ENCODE measurements at regions not wholly inside any gene's neighbourhood (a gene's known extent, or its start where the extent isn't known, plus 50 kb on each side); places are given as distances from the start of the nearest gene placed in this dataset.
"Not testable (repeated sequence)": the region's sequence is repeated elsewhere in the genome, so short reads cannot be mapped to it uniquely, and the experiment has no call there.

DNA sequence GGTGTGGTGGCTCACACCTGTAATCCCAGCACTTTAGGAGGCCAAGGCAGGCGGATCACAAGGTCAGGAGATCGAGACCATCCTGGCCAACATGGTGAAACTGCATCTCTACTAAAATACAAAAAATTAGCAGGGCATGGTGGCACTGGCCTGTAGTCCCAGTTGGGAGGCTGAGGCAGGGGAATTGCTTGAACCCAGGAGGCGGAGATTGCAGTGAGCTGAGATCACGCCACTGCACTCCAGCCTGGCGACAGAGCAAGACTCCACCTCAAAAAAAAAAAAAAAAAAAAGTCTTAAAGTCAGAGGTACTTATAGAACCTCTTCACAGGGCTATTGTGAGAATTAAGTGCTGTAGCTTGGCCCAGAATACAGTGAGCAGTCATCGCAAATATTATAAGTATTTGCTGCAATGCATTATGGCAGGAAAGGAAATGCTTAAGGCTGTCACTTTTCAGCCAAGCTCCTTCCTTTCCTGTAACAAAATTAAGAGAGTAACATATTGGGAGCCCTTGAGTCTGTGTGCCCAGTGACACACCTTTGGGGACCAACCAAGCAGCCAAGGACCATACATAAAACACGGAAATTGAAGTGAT lies 110.9 kb upstream of the HAND1 start:
- H3K9me3 ChIP-seq (ENCODE audit: low read length); DNase-seq; H3K4me1 ChIP-seq (ENCODE audit: low read length); H2AFZ ChIP-seq (ENCODE audit: low read length); H3K9me2 ChIP-seq (replicated peaks; ENCODE audit: insufficient read depth, low read length); H3K79me2 ChIP-seq (ENCODE audit: low read length); H3K4me2 ChIP-seq (ENCODE audit: low read depth, low read length, poor library complexity, severe bottlenecking); H3K4me3 ChIP-seq (ENCODE audit: low read length); H4K20me1 ChIP-seq (ENCODE audit: insufficient read depth, low read depth, low read length); H3K9ac ChIP-seq (ENCODE audit: low read length); H3K27me3 ChIP-seq (ENCODE audit: low read length); H3K27ac ChIP-seq (ENCODE audit: low read length); H3K36me3 ChIP-seq (ENCODE audit: insufficient read depth, low read length): not testable (repeated sequence)

- Histone ChIP-seq H3K9me2 (replicated peaks; ENCODE audit: insufficient read depth, low read length) (no peaks in the 10 kb centered on the region), H3K9ac (ENCODE audit: low read length) (no peak overlapping the region), H2AFZ (ENCODE audit: low read length) (no peak overlapping the region), H3K27ac (ENCODE audit: low read length) (no peak overlapping the region), H3K9me3 (ENCODE audit: low read length) (no peaks in the 10 kb centered on the region), H3K4me3 (ENCODE audit: low read length) (no peak overlapping the region), H3K4me2 (ENCODE audit: low read depth, low read length, poor library complexity, severe bottlenecking) (no peak overlapping the region), H3K79me2 (ENCODE audit: low read length) (no peaks in the 10 kb centered on the region), H3K4me1 (ENCODE audit: low read length) (no peaks in the 10 kb centered on the region), H3K36me3 (ENCODE audit: insufficient read depth, low read length) (no peaks in the 10 kb centered on the region), H4K20me1 (ENCODE audit: insufficient read depth, low read depth, low read length) (no peaks in the 10 kb centered on the region), H3K27me3 (ENCODE audit: low read length) (no peaks in the 10 kb centered on the region)
- DNase-seq = no peak
Observed at GRCh38 chr5:154588091-154588774, 110.2 kb upstream of the HAND1 start.

GRCh38 chr5:154587123-154588026 lies 109.3 kb upstream of the HAND1 start:
- H3K4me3 ChIP-seq (ENCODE audit: low read length) = no peak overlapping the region
- H3K27ac ChIP-seq (ENCODE audit: low read length) = no peak overlapping the region
- H3K9ac ChIP-seq (ENCODE audit: low read length) = no peak overlapping the region
- no peaks in the 10 kb centered on the region for H3K79me2 ChIP-seq (ENCODE audit: low read length)
- no peaks in the 10 kb centered on the region for H3K27me3 ChIP-seq (ENCODE audit: low read length)
- no peak overlapping the region for H3K4me2 ChIP-seq (ENCODE audit: low read depth, low read length, poor library complexity, severe bottlenecking)
- H4K20me1 ChIP-seq (ENCODE audit: insufficient read depth, low read depth, low read length) = no peaks in the 10 kb centered on the region
- no peaks in the 10 kb centered on the region for H3K36me3 ChIP-seq (ENCODE audit: insufficient read depth, low read length)
- H3K4me1 ChIP-seq (ENCODE audit: low read length) = no peaks in the 10 kb centered on the region
- no peaks in the 10 kb centered on the region for H3K9me2 ChIP-seq (replicated peaks; ENCODE audit: insufficient read depth, low read length)
- DNase-seq = no peak
- no peaks in the 10 kb centered on the region for H3K9me3 ChIP-seq (ENCODE audit: low read length)
- no peak overlapping the region for H2AFZ ChIP-seq (ENCODE audit: low read length)

- Histone ChIP-seq H4K20me1 (ENCODE audit: insufficient read depth, low read depth, low read length) (no peaks in the 10 kb centered on the region), H3K79me2 (ENCODE audit: low read length) (no peaks in the 10 kb centered on the region), H3K4me3 (ENCODE audit: low read length) (no peak overlapping the region), H3K4me2 (ENCODE audit: low read depth, low read length, poor library complexity, severe bottlenecking) (no peak overlapping the region), H3K9me3 (ENCODE audit: low read length) (no peaks in the 10 kb centered on the region), H3K9ac (ENCODE audit: low read length) (no peak overlapping the region), H3K9me2 (replicated peaks; ENCODE audit: insufficient read depth, low read length) (no peaks in the 10 kb centered on the region), H3K27ac (ENCODE audit: low read length) (no peak overlapping the region), H2AFZ (ENCODE audit: low read length) (no peak overlapping the region), H3K4me1 (ENCODE audit: low read length) (no peaks in the 10 kb centered on the region), H3K36me3 (ENCODE audit: insufficient read depth, low read length) (no peaks in the 10 kb centered on the region), H3K27me3 (ENCODE audit: low read length) (no peaks in the 10 kb centered on the region)
- DNase-seq = no peak
Observed at GRCh38 chr5:154583671-154584177, 105.7 kb upstream of the HAND1 start.

GRCh38 chr5:154580422-154580821 lies 102.4 kb upstream of the HAND1 start:
- H3K36me3 ChIP-seq (ENCODE audit: insufficient read depth, low read length) = no peaks in the 10 kb centered on the region
- peak; percentile 22 for DNase-seq
- H3K4me2 ChIP-seq (ENCODE audit: low read depth, low read length, poor library complexity, severe bottlenecking) = no peak overlapping the region
- H3K9ac ChIP-seq (ENCODE audit: low read length) = no peak overlapping the region
- no peaks in the 10 kb centered on the region for H3K9me2 ChIP-seq (replicated peaks; ENCODE audit: insufficient read depth, low read length)
- no peaks in the 10 kb centered on the region for H3K27me3 ChIP-seq (ENCODE audit: low read length)
- peaks cover 3% of the 10 kb centered on the region; the same call in 1 of the 2 replicates for H4K20me1 ChIP-seq (ENCODE audit: insufficient read depth, low read depth, low read length)
- H3K4me3 ChIP-seq (ENCODE audit: low read length) = no peak overlapping the region
- H3K4me1 ChIP-seq (ENCODE audit: low read length) = peaks cover 11% of the 10 kb centered on the region
- H2AFZ ChIP-seq (ENCODE audit: low read length) = no peak overlapping the region
- no peaks in the 10 kb centered on the region for H3K79me2 ChIP-seq (ENCODE audit: low read length)
- H3K27ac ChIP-seq (ENCODE audit: low read length) = no peak overlapping the region
- H3K9me3 ChIP-seq (ENCODE audit: low read length) = no peaks in the 10 kb centered on the region

- Histone ChIP-seq H3K9me2 (replicated peaks; ENCODE audit: insufficient read depth, low read length) (no peaks in the 10 kb centered on the region), H4K20me1 (ENCODE audit: insufficient read depth, low read depth, low read length) (peaks cover 3% of the 10 kb centered on the region; the same call in 1 of the 2 replicates), H3K36me3 (ENCODE audit: insufficient read depth, low read length) (no peaks in the 10 kb centered on the region), H3K27ac (ENCODE audit: low read length) (no peak overlapping the region), H3K4me3 (ENCODE audit: low read length) (no peak overlapping the region), H2AFZ (ENCODE audit: low read length) (no peak overlapping the region), H3K27me3 (ENCODE audit: low read length) (no peaks in the 10 kb centered on the region), H3K4me1 (ENCODE audit: low read length) (peaks cover 12% of the 10 kb centered on the region), H3K9ac (ENCODE audit: low read length) (no peak overlapping the region), H3K4me2 (ENCODE audit: low read depth, low read length, poor library complexity, severe bottlenecking) (no peak overlapping the region), H3K79me2 (ENCODE audit: low read length) (no peaks in the 10 kb centered on the region), H3K9me3 (ENCODE audit: low read length) (no peaks in the 10 kb centered on the region)
- peak; percentile 11 for DNase-seq
Observed at GRCh38 chr5:154577416-154577815, 99.4 kb upstream of the HAND1 start.

DNA sequence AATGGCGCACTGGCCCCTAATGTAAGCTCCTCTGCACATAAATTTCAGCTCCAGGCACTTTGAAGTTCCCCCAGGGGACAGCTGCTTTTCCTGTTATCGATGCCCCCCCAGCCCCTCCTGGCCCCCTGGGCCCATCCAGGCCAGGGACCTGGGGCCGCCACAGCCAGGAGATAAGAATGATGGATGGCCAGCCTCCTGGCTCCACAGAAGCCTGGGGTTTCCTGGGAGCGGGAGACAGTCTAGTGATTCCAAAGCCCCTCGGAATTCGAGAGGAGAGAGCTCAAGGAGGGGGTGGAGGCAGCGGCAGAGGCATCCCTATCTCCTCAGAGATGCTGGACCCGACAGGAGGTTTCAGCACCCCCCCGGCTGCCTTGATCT lies 98.4 kb upstream of the HAND1 start:
- Histone ChIP-seq H3K4me1 (ENCODE audit: low read length) (peaks cover 12% of the 10 kb centered on the region), H3K27ac (ENCODE audit: low read length) (no peak overlapping the region), H3K36me3 (ENCODE audit: insufficient read depth, low read length) (no peaks in the 10 kb centered on the region), H3K4me2 (ENCODE audit: low read depth, low read length, poor library complexity, severe bottlenecking) (no peak overlapping the region), H3K9me3 (ENCODE audit: low read length) (no peaks in the 10 kb centered on the region), H3K9ac (ENCODE audit: low read length) (no peak overlapping the region), H4K20me1 (ENCODE audit: insufficient read depth, low read depth, low read length) (peaks cover 3% of the 10 kb centered on the region; the same call in 1 of the 2 replicates), H3K79me2 (ENCODE audit: low read length) (no peaks in the 10 kb centered on the region), H3K9me2 (replicated peaks; ENCODE audit: insufficient read depth, low read length) (no peaks in the 10 kb centered on the region), H2AFZ (ENCODE audit: low read length) (no peak overlapping the region), H3K27me3 (ENCODE audit: low read length) (no peaks in the 10 kb centered on the region), H3K4me3 (ENCODE audit: low read length) (no peak overlapping the region)
- no peak for DNase-seq

All from Karpas-422 (cell line).